ENCODE measurements at regions not wholly inside any gene's neighbourhood (a gene's known extent, or its start where the extent isn't known, plus 50 kb on each side); places are given as distances from the start of the nearest gene placed in this dataset.
"Not testable (repeated sequence)": the region's sequence is repeated elsewhere in the genome, so short reads cannot be mapped to it uniquely, and the experiment has no call there.

DNA sequence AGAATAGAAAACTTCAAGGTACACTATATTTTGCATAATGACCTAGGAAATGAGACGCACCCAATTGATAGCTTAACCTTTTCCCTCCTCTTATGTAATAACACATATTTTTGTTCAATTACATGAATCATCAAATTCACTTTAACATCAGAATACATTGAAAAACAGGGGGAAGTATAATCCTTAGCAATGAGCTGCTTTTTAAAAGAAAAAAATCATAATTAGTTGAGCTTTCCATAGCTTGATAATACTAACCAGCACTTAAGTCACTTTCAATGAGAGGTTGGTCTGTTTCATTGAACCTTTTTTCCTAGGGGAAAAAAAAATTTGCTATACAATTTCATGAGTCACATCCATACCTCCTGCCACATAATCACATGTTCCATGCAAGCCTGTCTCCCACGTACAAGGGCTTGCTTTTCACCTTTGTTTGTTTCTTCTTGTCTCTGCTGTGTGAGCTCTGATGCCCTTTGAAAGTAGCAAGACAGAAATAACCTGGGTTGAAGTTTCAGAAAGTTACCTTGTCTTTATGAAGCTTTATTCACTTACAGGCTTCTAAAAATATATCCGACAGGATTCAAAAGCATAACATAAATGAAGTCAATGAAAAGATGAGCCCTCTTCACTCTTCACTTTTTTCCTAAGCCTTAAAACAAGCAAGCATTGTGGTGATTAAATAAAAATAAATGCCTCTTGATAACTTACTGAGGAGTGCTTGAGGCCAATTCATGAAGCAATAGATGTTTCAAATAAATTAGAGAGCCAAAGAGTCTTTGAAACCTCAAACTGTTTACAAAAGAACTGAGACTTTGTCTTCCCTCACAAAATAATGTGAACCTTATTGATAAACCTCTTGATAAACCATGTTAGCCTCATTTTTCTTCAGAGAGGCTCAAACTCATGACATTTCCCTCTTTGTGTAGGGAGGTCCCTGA, 108.5 kb downstream of the FEM1C start:
- DNase-seq = no peak

DNA sequence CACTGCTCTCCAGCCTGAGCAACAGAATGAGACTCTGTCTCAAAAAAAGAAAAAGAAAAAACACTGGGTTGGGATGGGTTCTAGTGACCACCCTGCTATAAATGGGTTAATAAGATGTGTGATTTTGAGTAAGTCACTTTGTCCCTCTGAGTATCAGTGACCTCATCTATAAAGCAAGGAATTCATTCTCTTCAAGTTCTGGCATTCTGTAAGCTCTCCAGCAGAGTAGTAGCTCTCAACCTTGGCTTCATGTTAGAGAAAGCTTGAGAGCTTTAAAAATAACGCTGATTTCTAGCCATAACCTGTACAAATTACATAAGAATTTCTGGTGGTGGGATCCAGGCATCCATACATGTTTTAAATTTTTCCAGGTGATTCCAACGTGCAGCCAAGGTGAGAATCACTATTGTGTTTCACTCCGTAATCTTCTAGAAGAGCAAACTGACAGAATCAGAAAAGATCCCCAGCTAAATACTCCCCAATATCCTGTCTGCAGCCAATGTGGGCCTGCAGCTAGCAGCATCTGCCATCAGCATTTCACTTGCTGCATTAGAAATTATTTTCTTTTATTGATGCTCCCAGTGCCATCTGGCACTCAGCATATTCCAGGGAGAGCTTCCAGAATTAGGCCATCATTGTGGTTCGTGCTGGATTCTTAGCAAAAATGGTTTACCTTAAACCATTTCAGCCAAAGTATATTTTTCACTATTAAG, 109.4 kb downstream of the FEM1C start:
- no peak for DNase-seq

GRCh38 chr5:115433918-115434317, 110.7 kb downstream of the FEM1C start:
- no peak for DNase-seq

- DNase-seq = no peak
Measured at GRCh38 chr5:115432691-115433090, 111.9 kb downstream of the FEM1C start.

GRCh38 chr5:115431116-115431515, 113.5 kb downstream of the FEM1C start:
- no peak for DNase-seq

DNA sequence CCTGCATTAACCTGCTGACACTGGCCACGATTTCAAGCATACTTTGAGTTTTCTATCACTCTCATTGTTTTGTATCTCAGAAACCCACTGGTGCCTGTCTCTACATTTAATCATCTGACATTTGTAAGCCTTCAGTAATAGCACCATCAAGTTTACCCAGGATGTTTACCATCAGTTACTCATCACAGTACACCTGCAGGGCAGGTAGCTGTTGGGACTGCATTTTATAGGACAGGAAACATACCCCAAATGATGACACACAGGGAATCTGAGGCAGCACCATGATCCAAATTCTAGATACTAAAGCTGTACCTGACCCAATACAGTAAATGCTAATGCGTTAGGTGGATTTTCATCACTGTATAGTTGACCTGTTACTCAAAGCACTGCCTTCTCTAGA, 114.2 kb downstream of the FEM1C start:
- no peak for DNase-seq

DNA sequence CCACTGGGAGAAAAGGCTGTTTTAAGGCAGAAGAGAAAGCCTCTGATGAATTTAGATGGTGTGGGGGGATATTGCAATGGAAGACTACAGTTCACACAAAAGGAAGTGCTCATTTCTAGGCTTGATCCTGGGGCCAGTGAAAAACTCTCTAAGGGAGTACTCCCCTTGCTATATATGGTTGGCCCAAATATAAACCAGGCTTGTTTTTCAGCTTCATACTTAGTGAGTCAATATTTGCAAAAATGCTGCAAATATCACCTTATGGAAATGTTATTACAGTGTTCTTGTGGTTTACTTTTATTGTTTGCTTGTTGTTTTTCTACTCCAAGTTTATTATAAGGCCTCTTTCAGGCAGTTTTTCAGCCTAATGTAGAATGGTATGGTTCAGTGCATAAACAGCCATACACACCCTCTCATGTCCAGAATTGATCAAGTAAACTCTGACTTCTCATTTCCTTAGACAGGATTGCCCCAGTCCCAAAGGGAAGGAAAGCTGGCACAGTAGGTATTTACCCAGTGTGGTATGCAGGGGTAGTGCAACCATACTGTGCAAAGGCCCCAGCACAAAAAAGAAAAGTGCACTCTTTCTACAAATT, 115.1 kb downstream of the FEM1C start:
- no peak for DNase-seq

DNA sequence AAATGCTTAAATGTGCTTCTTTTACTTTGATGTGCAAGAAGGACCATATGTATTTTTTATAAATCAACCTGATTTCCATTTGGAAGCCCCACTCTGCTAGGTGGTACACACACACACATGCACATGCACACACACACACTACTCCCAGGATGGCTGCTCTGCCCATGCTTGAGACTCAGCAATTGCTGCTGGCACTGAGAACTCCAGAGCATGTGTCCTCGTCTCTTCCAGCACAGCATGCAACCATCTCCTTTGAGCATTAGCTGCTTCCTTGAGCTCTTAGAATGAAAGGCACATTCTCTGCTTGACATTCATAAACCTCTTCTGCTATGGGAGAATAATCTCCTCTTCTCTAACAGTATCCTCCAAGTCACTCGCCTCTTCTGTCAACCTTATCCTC, 115.9 kb downstream of the FEM1C start:
- no peak for DNase-seq

DNA sequence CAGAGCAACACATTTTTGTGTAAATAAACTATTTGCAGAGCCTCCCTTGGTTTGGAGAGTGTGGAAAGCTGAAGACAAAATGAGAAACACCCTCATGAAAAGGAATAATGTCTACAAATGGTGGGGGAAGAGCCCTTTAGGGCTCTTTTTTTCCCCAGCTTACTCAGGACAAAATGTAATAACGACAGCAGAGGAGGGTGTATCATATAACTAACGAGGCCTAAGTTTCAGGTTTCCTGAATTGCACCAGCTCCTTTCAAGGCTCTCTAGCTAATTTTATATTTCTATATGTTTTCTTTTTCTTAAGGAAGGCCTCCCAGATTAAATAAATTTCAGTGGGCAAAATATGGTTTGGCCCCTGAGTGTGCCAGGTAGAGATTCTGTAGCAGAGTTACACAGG, 116.3 kb downstream of the FEM1C start:
- DNase-seq = no peak

DNA sequence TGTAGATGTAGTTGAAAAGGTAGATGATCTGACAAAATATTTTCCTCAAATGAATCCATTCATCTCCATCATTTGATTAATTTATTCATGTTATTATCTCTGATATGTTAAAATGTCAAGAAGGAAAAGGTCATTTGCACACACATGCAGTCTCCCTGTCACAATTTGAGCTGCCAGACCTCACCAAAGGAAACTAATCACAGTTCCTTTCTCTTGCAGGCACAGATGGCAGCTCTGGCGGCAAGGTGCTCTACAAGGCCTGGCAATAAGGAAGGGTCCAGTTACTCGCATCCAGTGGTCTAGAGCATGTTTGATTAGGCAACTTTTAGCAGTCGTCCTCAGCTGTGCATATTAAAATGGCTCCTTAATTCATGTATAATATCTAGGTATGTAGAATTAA, 120.1 kb downstream of the FEM1C start:
- no peak for DNase-seq

- no peak for DNase-seq
Measured at GRCh38 chr5:115424030-115424429, 120.5 kb downstream of the FEM1C start.

DNA sequence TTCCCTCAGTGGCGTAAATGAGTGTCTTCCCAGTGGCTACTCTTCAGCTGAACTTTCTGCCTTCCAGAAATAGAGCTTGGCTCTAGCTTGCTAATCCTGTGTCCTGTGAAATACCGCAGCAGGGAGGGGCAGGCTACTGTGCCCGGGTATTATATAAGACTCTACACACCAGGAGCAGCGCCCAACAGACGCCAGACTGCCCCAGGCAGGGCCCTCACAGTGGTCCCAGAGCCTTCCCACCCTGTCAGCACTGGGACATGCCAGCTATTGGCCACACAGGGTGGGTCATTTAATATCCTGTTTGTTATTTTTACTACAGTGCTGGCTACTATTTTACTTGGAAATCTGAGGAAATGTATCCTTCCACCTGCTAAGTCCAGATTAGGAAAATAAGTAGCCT, 121.0 kb downstream of the FEM1C start:
- no peak for DNase-seq

DNA sequence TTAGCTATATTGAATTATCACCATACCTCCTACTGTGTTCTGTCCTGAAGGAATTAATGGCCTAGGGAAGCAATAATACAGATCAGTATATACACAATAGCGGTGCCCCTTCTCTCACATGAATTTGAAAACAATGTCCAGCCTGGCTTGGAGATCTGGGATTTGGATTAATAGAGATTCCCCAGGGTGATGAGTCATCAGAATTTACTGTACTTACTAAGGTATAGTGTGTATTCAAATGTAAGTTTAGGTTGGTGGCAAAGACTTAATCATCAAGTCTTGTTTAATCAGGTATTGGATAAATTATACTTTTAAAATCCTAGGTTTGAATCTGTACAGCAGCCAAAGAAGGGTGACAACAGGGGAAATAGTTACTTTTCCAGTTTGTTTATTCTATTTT, 121.5 kb downstream of the FEM1C start:
- DNase-seq = no peak

DNA sequence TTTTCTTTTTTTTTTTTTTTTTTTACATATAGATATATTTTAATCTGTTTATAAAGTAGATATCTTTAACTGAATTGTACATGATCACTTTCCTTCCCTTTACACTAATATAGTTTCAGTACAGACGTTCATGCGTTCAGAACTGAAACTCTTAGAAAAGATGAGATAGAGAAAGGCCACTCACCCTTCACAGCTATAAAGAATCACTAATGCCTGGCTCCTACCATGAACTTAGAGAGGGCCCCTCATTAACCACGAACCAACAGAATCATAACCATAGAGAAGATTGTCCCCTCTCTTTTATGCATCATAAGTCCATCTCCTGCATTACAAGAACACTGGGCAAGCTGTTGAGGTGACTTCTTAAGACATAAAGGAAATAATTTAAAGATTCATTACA, 123.8 kb downstream of the FEM1C start:
- DNase-seq = not testable (repeated sequence)

GRCh38 chr5:115419846-115420585, 123.6 kb upstream of the CCDC112 start:
- DNase-seq = no peak

DNA sequence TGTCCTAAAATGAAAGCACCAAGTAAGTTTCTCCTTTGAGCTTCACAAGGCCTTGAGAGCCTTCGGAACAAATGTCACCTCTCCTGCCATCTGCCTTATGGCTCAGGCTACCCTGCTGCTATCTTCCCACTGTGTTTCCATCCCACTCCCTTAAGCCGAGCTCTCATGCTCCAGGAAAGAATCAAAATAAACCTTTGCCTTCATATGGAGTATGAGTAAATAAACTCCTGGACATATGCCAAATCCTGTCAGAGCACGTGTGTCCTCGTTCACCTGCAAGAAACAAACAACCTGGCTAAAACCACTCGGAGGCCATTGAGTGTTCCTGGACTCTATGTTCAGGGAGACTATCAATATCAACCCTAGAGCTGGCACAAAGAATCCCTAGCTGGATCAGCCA, 122.3 kb upstream of the CCDC112 start:
- no peak for DNase-seq

DNA sequence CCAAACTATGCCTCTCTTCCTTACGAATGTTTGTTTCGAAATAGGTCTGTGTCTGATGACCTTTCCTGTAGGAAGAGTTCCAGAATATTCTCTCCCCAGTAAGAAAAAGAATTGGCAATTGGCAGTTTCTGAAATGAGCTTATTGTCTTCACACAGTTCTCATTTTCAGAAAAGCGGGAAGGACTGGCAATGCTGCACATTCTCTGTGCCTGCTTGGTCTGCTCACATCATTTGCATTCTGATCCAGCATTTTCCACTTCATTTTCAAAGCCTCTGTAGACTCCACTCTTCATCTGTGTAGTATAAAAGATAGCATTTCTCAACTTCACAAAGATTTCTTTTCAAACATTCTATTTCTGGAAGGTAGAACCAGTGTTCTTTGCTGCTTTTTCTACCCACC, 120.6 kb upstream of the CCDC112 start:
- DNase-seq = no peak

DNA sequence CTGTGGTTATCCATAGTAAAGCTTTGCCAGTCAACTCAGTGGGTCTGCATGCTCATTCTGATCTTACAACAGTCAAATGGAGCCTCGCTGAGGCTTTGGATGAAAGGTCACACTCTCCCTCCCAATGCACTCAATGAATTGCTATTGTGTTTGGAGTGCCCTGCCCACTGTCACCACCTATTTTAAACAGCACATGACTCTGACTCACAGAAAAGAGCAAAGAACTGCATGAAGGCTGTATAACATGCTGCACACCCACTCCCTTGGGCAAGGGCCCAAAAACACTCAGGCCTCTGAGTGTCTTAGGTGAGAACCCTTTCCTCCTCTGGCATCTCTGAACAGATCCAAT, 118.7 kb upstream of the CCDC112 start:
- no peak for DNase-seq

DNA sequence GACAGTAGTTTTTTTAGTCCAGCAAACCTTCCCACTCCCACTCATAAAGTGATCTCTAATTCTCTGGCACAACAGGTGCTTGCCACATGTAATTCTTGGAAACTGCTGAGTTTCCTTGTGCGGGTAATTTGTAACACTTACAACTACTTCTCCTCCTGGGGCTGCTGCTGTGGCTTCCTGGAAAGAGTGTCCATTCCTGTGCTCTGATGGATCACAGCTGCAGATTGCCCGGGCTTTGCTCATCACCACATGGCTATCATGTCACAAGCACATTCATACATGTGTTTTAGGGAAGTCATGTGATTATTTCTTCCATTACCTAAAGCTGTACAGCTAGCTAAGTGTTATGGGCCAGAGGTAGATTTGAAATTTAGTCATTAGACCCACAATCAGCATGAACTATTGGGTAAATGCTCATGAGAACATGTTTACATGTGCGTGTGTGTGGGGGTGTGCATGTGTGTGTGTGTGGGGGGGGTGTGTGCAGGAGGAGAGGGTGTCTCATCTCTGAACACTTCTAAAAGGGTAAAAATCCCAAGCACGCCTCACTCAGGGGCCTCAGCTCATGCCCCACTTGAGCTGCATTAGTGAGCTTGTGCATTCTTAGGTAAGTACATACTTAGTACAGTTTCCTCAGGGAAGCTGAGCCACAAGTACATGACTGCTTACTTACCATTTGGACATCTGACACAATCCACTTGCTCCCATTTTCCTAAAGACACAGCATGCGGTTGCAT, 118.1 kb upstream of the CCDC112 start:
- no peak for DNase-seq

GRCh38 chr5:115413651-115414050, 117.2 kb upstream of the CCDC112 start:
- DNase-seq = no peak

- no peak for DNase-seq
Measured at GRCh38 chr5:115409094-115409493, 112.6 kb upstream of the CCDC112 start.

- no peak for DNase-seq
Measured at GRCh38 chr5:115402822-115403577, 106.5 kb upstream of the CCDC112 start.
